ENCODE measurements at regions not wholly inside any gene's neighbourhood (a gene's known extent, or its start where the extent isn't known, plus 50 kb on each side); places are given as distances from the start of the nearest gene placed in this dataset.

GRCh38 chr7:50151661-50152060 lies 58.6 kb upstream of the ZPBP start:
- H3K27me3 Mint-ChIP-seq (ENCODE audit: low read depth in 3 of 3): peaks cover 0 to 6% (median 2%) of the 10 kb centered on the region in 3 donors
- H3K9me3 ChIP-seq (replicated peaks in 1 of 2; ENCODE audit: control insufficient read depth in 1 of 2, insufficient read depth in 1 of 2, low read length in 2 of 2): no peaks in the 10 kb centered on the region
- H3K36me3 Mint-ChIP-seq: no peaks in the 10 kb centered on the region
- H3K9me3 Mint-ChIP-seq: no peaks in the 10 kb centered on the region
- H4K20me1 ChIP-seq (ENCODE audit: insufficient read depth, low read length): no peaks in the 10 kb centered on the region
- H3K27ac ChIP-seq (ENCODE audit: low read depth in 1 of 2, low read length in 2 of 2): no peak overlapping the region
- no CpG with 5 or more reads among the region's 3 CpGs for WGBS (ENCODE audit: insufficient coverage)
- no peak overlapping the region for H3K4me2 ChIP-seq (replicated peaks; ENCODE audit: extremely low read depth, low read length, poor library complexity, severe bottlenecking)
- H3K4me1 ChIP-seq (ENCODE audit: control insufficient read depth in 1 of 2, insufficient read depth in 2 of 2, low read length in 2 of 2): peaks cover 5% of the 10 kb centered on the region in 2 donors
- no peak overlapping the region for H3K27ac Mint-ChIP-seq
- intact Hi-C loops (cut with micrococcal nuclease): no loop called here
- H3K79me2 ChIP-seq (ENCODE audit: insufficient read depth, low read length): no peaks in the 10 kb centered on the region
- H3K9ac ChIP-seq (ENCODE audit: insufficient read depth, low read length, poor library complexity, severe bottlenecking): no peak overlapping the region
- H2AFZ ChIP-seq (ENCODE audit: insufficient read depth, low read depth, low read length, poor library complexity, severe bottlenecking): no peak overlapping the region
- DNase-seq: no peak
- peaks cover 14% of the 10 kb centered on the region for H3K4me1 Mint-ChIP-seq
- H3K27me3 ChIP-seq (ENCODE audit: control insufficient read depth in 2 of 2, insufficient read depth in 2 of 2, low read length in 2 of 2): no peaks in the 10 kb centered on the region
- no peaks in the 10 kb centered on the region for H3K36me3 ChIP-seq (replicated peaks in 1 of 2; ENCODE audit: control insufficient read depth in 1 of 2, insufficient read depth in 2 of 2, low read length in 2 of 2)
- no peak for TF ChIP-seq CTCF (IDR thresholded peaks at IDR 0.05)
- no peak overlapping the region for H3K4me3 Mint-ChIP-seq
- H3K4me3 ChIP-seq (replicated peaks in 1 of 3; ENCODE audit: low read depth in 2 of 3, low read length in 3 of 3): no peak overlapping the region

- Histone ChIP-seq H3K4me3 (replicated peaks in 1 of 3; ENCODE audit: low read depth in 2 of 3, low read length in 3 of 3) (no peak overlapping the region), H3K27me3 (ENCODE audit: control insufficient read depth in 2 of 2, insufficient read depth in 2 of 2, low read length in 2 of 2) (no peaks in the 10 kb centered on the region), H3K79me2 (ENCODE audit: insufficient read depth, low read length) (no peaks in the 10 kb centered on the region), H4K20me1 (ENCODE audit: insufficient read depth, low read length) (no peaks in the 10 kb centered on the region), H3K9me3 (replicated peaks in 1 of 2; ENCODE audit: control insufficient read depth in 1 of 2, insufficient read depth in 1 of 2, low read length in 2 of 2) (no peaks in the 10 kb centered on the region), H3K4me2 (replicated peaks; ENCODE audit: extremely low read depth, low read length, poor library complexity, severe bottlenecking) (no peak overlapping the region), H3K9ac (ENCODE audit: insufficient read depth, low read length, poor library complexity, severe bottlenecking) (no peak overlapping the region), H2AFZ (ENCODE audit: insufficient read depth, low read depth, low read length, poor library complexity, severe bottlenecking) (no peak overlapping the region), H3K36me3 (replicated peaks in 1 of 2; ENCODE audit: control insufficient read depth in 1 of 2, insufficient read depth in 2 of 2, low read length in 2 of 2) (no peaks in the 10 kb centered on the region), H3K27ac (ENCODE audit: low read depth in 1 of 2, low read length in 2 of 2) (no peak overlapping the region), H3K4me1 (ENCODE audit: control insufficient read depth in 1 of 2, insufficient read depth in 2 of 2, low read length in 2 of 2) (no peaks in the 10 kb centered on the region)
- no peak for TF ChIP-seq CTCF (IDR thresholded peaks at IDR 0.05)
- Mint-ChIP-seq H3K9me3 (no peaks in the 10 kb centered on the region), H3K4me3 (no peak overlapping the region), H3K4me1 (peaks cover 7% of the 10 kb centered on the region), H3K27ac (no peak overlapping the region), H3K27me3 (ENCODE audit: low read depth in 3 of 3) (peaks cover 0 to 4% (median 2%) of the 10 kb centered on the region in 3 donors), H3K36me3 (no peaks in the 10 kb centered on the region)
- no peak for DNase-seq
- no CpG with 5 or more reads among the region's 2 CpGs for WGBS (ENCODE audit: insufficient coverage)
- intact Hi-C loops (cut with micrococcal nuclease): no loop called here
Measured at GRCh38 chr7:50151001-50151400, 58.0 kb upstream of the ZPBP start.
